Dermis blood vessel endothelial cell (primary cell): ENCODE measurements at regions not wholly inside any gene's neighbourhood (a gene's known extent, or its start where the extent isn't known, plus 50 kb on each side); places are given as distances from the start of the nearest gene placed in this dataset.

Experiments
- DNase-seq: peaks from one replicate; pipeline ENCODE4 v3.0.0; 2010

GRCh38 chr1:221164029-221164428 is 284.8 kb downstream of the HLX start:
- peak; percentile 33 for DNase-seq

DNA sequence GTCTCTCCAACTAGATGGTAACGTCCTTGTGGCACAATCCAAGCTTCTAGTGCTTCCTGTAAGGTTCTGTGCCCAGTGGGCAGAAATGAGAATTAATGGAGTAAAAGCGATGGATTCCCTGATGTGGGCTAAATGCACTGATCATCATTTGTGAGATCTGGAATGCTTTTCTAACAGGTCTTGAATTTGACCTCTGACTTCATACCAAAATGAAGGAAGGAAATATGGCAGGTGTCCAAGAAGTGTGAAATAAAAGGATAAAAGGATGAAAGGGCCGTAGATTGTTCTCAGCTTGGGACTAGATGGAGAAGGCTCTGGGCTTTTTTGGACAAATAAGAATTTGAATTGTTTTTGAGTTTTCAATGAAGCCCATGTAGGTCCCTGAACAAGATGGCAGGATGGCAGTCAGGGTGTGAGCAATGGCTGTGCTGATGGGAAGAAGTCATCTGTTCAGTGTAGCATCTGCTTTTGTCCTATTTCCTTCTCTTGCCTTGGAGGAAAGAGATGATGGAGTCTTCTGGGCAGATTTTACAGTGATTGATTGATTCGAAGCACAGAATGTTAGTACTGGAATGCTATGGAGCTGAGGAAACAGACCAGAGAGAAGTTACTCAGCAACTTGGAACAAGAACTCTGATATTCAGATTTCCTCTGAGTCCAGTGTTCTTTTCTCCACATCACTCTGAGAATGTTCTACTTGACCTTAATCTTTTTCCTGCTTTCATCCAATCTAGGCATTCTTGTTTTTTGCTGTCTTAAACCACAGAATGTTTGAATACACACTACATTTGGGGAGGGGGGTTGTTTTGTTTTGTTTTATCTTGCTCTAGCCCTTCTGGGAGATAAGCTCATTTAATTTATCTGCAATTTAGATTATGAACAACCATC is 286.0 kb downstream of the HLX start:
- peak; percentile 57 for DNase-seq

GRCh38 chr1:221165839-221166500 is 286.7 kb downstream of the HLX start:
- DNase-seq = peak; percentile 54

- no peak for DNase-seq
These were observed 287.5 kb downstream of the HLX start for GRCh38 chr1:221166559-221167318.

- DNase-seq = peak; percentile 61
These were observed 290.2 kb downstream of the HLX start for GRCh38 chr1:221169447-221169889.

DNA sequence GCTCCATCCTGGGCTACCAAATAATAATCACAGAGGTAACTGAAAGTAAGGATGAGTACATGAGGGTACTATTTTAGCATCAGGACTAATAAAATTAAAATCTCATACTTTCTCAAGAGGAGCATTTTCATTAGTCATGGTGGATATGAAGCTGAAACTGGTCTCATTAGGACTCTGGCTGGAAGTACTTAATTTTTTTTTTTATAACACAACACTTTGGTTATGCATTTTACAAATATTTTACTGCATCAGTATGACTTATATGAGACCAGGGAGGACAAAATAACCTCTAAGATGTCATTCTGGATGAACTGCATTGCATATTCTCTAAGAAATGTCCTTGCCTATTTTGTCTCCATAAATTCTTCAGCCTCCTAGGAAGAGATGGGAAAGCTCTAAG is 290.9 kb downstream of the HLX start:
- no peak for DNase-seq

GRCh38 chr1:221171768-221172167 is 292.5 kb downstream of the HLX start:
- DNase-seq = no peak

DNA sequence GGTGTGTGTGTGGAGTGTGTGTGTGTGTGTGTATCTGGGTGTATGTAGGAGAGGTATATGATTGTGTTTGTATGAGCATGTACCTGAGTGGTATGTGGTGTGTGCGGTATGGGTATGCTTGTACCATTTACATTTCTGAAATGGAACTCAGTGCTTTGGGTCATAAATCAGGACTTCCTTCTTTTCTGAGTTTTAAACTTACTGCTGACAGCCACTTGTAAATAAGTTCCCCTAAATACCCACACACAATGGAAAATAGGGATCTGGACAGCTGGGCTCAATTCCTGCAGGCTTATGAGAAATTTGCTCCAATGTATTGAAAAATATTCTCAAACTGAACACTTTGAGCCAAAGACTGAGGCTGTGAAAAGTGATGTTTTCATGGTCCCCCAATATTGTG is 293.6 kb downstream of the HLX start:
- DNase-seq = no peak

DNA sequence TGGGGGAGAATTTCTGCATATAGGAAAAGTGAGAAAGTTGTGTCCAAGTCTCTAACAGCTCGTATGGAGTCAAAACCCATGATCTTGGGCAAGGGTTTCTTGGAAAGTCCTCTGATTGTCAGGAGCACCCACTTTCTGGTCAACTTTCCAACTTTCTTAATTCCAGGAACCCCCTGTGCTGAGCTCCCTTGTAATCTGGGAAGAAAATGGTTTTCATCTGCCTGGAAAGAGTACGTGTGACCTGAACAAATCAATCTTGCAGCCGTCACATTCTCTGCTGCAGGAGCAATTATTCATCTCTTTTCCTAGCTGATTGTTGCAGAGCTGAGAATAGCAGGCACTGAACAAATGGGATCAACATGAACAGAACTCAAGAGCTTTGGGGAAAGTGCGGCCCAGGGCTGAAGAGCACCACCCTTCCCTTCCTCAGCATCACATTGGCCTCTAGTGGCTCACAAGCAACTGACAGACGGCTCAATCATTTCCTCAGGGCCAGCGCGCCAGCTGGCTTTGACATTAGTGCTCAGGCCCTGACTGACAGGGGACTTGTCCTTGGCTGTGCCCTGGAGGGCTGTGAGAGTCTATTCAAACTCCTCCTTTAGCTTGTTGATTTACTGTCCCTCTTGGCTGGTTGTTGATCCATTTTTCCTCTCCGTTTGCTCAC is 295.2 kb downstream of the HLX start:
- peak; percentile 20 for DNase-seq

DNA sequence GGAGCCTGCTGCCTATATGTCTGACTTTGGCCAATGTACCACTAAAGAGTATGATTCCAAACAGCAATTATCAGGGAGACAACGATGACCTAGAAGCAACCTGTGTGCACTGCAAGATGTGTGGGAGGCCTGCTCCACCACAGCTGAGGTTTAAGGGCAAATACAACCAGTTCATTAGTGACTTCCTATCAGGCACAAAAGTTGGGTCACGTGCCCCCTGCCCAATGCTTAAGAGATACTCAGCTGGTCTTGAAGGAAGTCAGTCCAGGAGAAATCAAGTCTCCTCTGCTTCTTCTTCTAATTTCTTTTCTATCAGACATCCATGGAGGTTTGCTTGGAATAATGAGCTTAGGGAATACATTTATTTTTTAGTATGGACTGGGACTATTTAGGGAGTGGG is 296.0 kb downstream of the HLX start:
- DNase-seq = no peak

DNA sequence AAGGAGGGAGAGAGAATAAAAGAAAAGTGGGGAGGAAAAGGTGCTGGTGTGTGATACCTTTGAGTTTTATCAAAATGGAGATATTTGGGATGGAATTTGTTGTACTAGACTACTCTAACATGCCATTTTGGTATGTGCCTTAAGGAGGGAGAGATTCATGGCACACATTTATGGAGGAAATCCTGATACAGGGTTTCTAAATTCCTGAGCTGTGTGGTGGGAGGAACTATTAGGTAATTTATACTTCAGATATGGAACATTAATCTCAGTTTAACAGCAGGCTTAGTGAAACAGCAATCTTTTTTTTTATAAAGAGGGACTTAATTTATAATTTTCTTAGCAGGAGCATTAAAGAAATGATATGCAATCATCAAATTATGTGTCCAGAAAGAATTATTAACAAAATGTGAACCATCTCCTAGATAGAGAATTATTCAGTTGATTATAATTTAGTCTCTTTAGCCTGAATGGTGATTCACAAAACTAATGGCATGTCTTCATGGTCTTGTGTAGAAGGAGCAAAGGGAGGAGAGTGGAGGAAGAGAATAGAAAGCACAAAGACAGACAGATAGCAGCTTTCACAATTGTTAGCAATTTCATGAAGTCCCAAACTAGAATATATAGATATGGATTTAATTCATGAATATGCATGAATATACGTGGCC is 301.6 kb downstream of the HLX start:
- no peak for DNase-seq

- no peak for DNase-seq
These were observed 303.7 kb downstream of the HLX start for GRCh38 chr1:221182791-221183533.

- DNase-seq = no peak
These were observed 305.0 kb downstream of the HLX start for GRCh38 chr1:221184131-221184794.

- no peak for DNase-seq
These were observed 307.9 kb downstream of the HLX start for GRCh38 chr1:221187174-221187573.

DNA sequence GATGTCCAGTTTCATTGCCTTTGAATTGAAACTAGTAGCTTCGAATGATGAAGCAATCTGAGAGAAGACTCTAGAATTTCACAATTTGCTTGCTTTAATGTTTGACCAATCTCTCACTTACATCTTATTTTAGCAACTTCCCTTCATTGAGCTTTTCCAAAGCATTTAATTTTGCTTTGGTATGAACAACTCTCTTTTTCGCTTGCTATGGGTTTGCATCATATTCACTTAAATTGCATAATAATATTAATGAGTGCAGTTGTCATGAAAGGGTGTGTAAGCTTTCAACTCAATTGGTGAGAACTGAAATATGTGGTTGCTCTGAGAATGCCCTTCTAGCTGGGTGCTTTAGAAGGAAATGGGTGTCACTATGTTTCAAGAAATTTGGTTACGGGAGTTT is 309.2 kb downstream of the HLX start:
- DNase-seq = no peak

DNA sequence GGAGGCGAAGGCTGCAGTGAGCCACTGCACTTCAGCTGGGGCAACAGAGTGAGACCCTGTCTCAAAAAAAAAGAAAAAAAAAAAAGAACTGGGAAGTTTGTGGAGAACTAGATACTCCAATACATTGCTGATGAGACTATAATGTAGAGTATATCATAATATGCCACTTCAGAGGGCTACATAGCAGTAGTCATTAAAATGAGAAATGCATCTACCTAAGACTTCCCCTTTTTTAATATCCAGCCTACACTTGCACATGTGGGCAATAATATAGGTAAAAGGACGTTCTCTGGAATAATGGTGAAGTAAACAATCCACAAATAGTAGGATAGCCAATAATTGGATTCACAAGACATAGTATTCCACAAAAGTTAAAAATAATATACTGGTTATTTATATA is 311.0 kb downstream of the HLX start:
- DNase-seq = no peak

GRCh38 chr1:221192055-221192454 is 312.8 kb downstream of the HLX start:
- no peak for DNase-seq

GRCh38 chr1:221200464-221200863 is 321.2 kb downstream of the HLX start:
- no peak for DNase-seq

DNA sequence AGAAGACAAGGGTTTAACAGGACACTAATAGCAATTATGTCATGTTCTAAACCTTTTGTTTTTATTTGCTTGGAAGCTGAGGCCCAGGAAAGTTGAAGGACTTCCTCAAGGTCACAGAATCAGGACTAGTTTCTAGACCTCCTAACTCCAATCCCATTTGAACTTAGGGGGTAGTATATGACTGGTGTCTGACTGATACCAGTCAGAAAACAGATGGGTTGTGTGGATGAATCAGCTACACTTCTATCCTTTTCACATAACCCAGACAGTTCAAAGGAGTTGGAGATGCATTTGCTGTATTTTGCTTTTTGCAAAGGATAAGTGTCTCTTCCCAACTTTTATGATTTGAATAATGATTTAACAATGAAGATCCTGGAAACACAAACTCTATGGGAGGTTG is 322.5 kb downstream of the HLX start:
- DNase-seq = no peak

- DNase-seq = peak; percentile 88
These were observed 324.2 kb downstream of the HLX start for GRCh38 chr1:221203224-221204054.
